Peyer's patch (tissue), 4 donors: ENCODE measurements at regions not wholly inside any gene's neighbourhood (a gene's known extent, or its start where the extent isn't known, plus 50 kb on each side); places are given as distances from the start of the nearest gene placed in this dataset.

Experiments
- CTCF ChIP-seq, 6 experiments: fragments of 450-650 bp in 4 of 6; fragments of 200-600 bp in 2 of 6; sonication (generic) in 1 of 6; IDR thresholded peaks; one replicate each; pipeline ENCODE4 v1.5.1; 2017 to 2019; ENCODE audit warnings: antibody characterized with exemption in 6 of 6, mild to moderate bottlenecking in 3 of 6, moderate library complexity in 1 of 6
- POLR2A ChIP-seq, 2 donors: fragments of 450-650 bp; IDR thresholded peaks; one replicate each; pipeline ENCODE4 v1.5.1; 2017; ENCODE audit warnings: antibody characterized with exemption in 2 of 2, mild to moderate bottlenecking in 2 of 2, moderate library complexity in 2 of 2

- no peak for TF ChIP-seq CTCF (IDR thresholded peaks at IDR 0.05)
- TF ChIP-seq POLR2A (IDR thresholded peaks at IDR 0.05), result no peak
Observed at GRCh38 chr5:142420561-142421227, 95.9 kb upstream of the SPRY4 start.
